HS-27A (cell line): ENCODE measurements at regions not wholly inside any gene's neighbourhood (a gene's known extent, or its start where the extent isn't known, plus 50 kb on each side); places are given as distances from the start of the nearest gene placed in this dataset.

Source experiments
- DNase-seq: peaks from one replicate; pipeline ENCODE4 v3.0.0-alpha.2; 2012; ENCODE audit warnings: low read depth, missing footprints

GRCh38 chr6:65818576-65818975 lies 111.5 kb upstream of the EYS start:
- no peak for DNase-seq

DNA sequence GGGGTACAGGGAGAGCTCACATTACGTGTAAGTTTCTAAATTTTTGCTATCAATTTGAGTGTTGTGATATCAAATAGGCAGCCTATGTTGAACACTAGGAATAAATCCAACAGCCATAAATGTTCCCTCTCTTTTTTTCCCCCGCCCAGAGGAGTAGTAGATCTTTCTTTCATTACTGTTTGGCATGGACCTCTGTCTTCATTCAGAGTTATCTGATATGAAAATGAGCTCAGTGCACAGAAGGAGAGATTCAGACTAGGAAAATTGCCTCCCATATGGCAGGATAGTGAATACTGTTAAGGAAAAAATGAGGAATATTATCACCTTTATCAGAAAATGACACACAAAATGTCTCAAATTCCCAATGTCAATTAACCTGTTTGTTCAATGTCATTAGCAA lies 110.0 kb upstream of the EYS start:
- no peak for DNase-seq

DNA sequence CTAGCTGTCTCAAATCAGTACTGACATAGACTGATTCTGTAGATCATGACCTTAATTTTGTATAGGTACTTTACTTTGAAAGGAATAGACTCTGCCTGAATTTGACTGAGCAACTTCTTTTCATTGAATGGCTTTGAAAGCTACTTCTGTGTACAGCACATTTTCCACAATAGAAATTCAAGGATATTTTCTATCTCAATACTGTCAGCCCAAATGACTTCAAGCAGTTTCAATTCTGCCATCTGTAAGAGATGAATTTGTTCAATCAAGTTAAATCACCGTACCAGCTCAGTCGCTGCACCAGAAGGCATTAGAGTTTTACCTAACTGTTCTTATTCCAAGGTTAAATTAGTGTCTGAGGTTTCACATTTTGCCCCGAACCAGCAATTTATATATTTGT lies 107.0 kb upstream of the EYS start:
- DNase-seq, result no peak

- DNase-seq, result no peak
These were observed 96.2 kb upstream of the EYS start for GRCh38 chr6:65803186-65803585.

DNA sequence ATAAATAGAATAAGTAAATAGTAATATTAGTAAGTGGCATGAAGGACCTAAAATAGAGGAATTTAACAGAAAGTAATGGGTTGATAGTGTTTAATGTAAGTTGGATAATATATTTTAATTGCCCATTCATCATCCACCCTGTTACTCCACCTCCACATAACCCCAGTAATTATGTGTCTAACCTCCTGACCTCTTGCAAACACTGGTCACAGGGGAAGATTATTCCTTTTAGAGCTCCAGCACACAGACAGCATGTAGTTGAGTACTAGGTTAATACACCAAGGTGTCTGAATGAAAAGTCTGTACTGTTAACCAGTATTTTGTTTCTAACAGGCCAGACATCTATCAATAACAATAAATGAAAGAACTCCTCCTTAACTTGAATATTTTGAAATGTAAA lies 92.4 kb upstream of the EYS start:
- no peak for DNase-seq

- DNase-seq, result no peak
These were observed 91.4 kb upstream of the EYS start for GRCh38 chr6:65798280-65799014.

- DNase-seq, result no peak
These were observed 83.6 kb upstream of the EYS start for GRCh38 chr6:65790666-65791065.

DNA sequence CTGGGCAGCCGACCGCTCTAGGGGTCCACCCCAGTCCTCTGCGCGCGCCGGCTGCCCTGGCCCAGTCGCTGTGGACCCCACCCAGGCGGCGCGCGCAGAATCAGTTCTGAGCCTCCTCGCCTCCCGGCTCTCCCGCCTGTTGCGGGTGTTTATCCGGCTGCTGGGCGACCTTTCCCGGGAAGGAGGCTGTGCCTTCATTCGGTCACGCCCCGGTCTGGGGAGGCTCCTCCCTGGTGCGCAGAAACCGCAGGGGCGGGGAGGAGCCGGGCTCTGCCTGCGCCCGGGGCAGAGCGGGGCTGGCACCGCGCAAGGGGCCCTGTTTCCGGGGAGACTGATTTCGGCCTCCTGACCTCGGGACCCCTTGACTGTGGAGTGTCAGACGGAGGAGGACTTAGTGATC lies 80.8 kb upstream of the EYS start:
- DNase-seq, result no peak

GRCh38 chr6:65786815-65787214 lies 79.8 kb upstream of the EYS start:
- DNase-seq, result no peak

DNA sequence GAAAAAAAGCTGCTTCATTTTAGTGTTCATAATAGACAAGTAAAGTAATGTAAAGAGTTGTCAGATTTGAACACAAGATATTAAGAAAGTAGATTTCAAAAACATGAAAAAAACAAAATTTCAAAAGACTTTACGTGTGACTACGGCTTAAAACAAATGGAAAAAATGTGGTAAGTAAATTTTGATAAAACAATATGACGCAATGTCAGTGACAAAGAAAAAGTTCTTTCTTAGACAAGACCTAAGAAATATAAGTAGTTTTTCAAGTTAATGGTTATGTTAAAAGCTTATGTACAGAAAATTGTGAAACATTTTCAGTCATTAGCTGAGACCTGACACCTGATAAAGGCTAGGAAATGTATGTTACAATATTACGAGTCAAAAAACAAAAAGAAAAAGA lies 73.7 kb upstream of the EYS start:
- no peak for DNase-seq

DNA sequence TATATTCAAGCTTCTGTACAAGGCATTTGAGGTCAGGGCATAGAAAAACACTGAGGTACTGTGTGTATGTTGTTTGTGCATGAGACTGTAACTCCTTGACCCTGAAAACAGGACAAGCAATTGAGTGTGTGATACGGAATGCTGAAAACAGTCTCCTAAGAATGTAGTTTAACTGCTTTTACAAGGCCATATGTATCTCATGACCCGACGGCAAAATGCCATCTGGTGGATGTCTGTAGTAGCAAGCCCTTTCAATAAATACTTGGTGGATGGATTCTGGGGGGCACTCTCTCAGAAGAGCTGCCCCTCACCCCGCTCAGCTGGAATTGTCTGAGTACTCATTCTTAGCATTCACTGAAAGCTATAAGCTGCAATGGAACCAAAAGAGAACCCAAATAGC lies 69.3 kb upstream of the EYS start:
- no peak for DNase-seq

- DNase-seq, result no peak
These were observed 64.9 kb upstream of the EYS start for GRCh38 chr6:65771946-65772345.

- no peak for DNase-seq
These were observed 54.9 kb upstream of the EYS start for GRCh38 chr6:65761890-65762289.

DNA sequence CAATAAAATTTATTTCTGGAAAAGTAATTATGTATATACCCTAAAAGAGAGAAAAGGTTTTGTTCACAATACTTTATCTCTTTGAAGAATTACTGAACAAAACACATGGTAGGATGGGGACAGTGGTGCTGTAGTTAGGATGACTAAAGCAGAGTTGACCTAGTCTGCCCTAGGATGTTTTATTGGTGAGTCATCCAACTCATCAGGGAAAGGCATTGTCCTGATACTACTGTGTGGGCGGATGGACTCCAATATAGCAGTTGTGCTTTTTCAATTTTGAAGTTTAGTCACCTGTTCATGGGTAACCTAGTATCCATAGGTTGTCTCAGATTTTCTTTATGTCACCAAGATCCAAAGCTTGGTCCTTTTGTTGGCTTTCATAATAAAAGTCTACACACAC lies 53.3 kb upstream of the EYS start:
- peak; percentile 30 for DNase-seq
